GM12878 (cell line): ENCODE measurements at regions not wholly inside any gene's neighbourhood (a gene's known extent, or its start where the extent isn't known, plus 50 kb on each side); places are given as distances from the start of the nearest gene placed in this dataset.

Experiments
- BMI1 ChIP-seq: fragments of 450-650 bp; IDR thresholded peaks from 2 replicates; pipeline ENCODE4 v1.6.1; 2016; ENCODE audit warnings: mild to moderate bottlenecking, moderate library complexity, borderline replicate concordance
- CHD2 ChIP-seq: IDR thresholded peaks from 2 replicates; pipeline ENCODE4 v1.6.1; 2011; ENCODE audit warnings: low read depth, low read length, improper control_type of control experiment, borderline replicate concordance
- ETV6 ChIP-seq, 2 experiments: fragments of 450-650 bp in 1 of 2; IDR thresholded peaks in 1 of 2; conservative IDR thresholded peaks in 1 of 2; 2 replicates each; pipeline ENCODE4 v1.6.1; 2014; ENCODE audit warnings: antibody characterized with exemption in 1 of 2, borderline replicate concordance in 1 of 2, low read depth in 1 of 2, mild to moderate bottlenecking in 1 of 2, moderate library complexity in 1 of 2
- IRF3 ChIP-seq: fragments of 450-650 bp; IDR thresholded peaks from 2 replicates; pipeline ENCODE4 v1.6.1; 2014; ENCODE audit warnings: mild to moderate bottlenecking
- RELA ChIP-seq: fragments of 450-650 bp; IDR thresholded peaks from 2 replicates; pipeline ENCODE4 v1.8.0; 2014; ENCODE audit warnings: borderline replicate concordance; ENCODE audit not compliant: partially characterized antibody
- SMAD5 ChIP-seq: IDR thresholded peaks from 2 replicates; pipeline ENCODE4 v1.6.1; 2016; ENCODE audit warnings: antibody characterized with exemption, low read depth
- TBL1XR1 ChIP-seq: IDR thresholded peaks from 2 replicates; pipeline ENCODE4 v1.6.1; 2012; ENCODE audit warnings: low read depth, low read length, improper control_type of control experiment
- ZNF207 ChIP-seq: fragments of 450-650 bp; IDR thresholded peaks from 2 replicates; pipeline ENCODE4 v1.6.1; 2014; ENCODE audit warnings: antibody characterized with exemption, mild to moderate bottlenecking, borderline replicate concordance
- ZNF592 ChIP-seq: fragments of 450-650 bp; IDR thresholded peaks from 2 replicates; pipeline ENCODE4 v1.6.1; 2017; ENCODE audit warnings: mild to moderate bottlenecking, moderate library complexity
- ZNF622 ChIP-seq: fragments of 450-650 bp; IDR thresholded peaks from 2 replicates; pipeline ENCODE4 v1.6.1; 2017; ENCODE audit warnings: mild to moderate bottlenecking, inconsistent platforms

GRCh38 chr6:145261758-145262157 is 473.6 kb downstream of the EPM2A start (continued):
- no peak for TF ChIP-seq RELA
- no peak for TF ChIP-seq IRF3
- no peak for TF ChIP-seq ETV6 (conservative IDR thresholded peaks at IDR 0.05 in 1 of 2, IDR thresholded peaks at IDR 0.05 in 1 of 2; ENCODE audit: borderline replicate concordance in 1 of 2, low read depth in 1 of 2)
- TF ChIP-seq SMAD5, result no peak
- TF ChIP-seq BMI1, result no peak
- TF ChIP-seq CHD2, result no peak
- no peak for TF ChIP-seq TBL1XR1
- TF ChIP-seq ZNF207, result no peak
- TF ChIP-seq ZNF592, result no peak
- TF ChIP-seq ZNF622, result no peak
